ENCODE measurements at regions not wholly inside any gene's neighbourhood (a gene's known extent, or its start where the extent isn't known, plus 50 kb on each side); places are given as distances from the start of the nearest gene placed in this dataset.

DNA sequence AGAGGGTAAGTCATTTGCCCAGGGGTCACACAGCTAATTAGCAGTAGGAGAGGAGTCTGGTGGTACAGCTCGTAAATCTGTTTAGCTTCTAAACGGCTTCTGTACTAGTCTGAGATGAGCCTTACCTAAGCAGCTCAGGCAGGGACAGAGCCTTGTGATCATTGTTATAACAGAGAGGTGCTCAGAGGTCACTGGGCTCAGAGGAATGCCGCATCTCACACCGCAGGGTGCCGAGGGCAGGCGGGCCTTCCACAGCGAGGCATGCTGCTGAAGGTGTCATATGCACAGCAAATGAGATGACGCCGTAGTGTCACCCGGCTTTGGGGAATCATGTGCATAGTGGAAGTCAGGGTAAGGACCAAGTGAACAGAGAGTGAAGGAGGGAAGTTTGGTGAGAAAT lies 305.2 kb upstream of the FMN2 start:
- TF ChIP-seq, protein P1, sequence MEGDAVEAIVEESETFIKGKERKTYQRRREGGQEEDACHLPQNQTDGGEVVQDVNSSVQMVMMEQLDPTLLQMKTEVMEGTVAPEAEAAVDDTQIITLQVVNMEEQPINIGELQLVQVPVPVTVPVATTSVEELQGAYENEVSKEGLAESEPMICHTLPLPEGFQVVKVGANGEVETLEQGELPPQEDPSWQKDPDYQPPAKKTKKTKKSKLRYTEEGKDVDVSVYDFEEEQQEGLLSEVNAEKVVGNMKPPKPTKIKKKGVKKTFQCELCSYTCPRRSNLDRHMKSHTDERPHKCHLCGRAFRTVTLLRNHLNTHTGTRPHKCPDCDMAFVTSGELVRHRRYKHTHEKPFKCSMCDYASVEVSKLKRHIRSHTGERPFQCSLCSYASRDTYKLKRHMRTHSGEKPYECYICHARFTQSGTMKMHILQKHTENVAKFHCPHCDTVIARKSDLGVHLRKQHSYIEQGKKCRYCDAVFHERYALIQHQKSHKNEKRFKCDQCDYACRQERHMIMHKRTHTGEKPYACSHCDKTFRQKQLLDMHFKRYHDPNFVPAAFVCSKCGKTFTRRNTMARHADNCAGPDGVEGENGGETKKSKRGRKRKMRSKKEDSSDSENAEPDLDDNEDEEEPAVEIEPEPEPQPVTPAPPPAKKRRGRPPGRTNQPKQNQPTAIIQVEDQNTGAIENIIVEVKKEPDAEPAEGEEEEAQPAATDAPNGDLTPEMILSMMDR (IDR thresholded peaks at IDR 0.05; ENCODE audit: insufficient read depth, low read depth, low read length, missing control alignments) = no peak
- no peak for DNase-seq (ENCODE audit: low read depth)

DNA sequence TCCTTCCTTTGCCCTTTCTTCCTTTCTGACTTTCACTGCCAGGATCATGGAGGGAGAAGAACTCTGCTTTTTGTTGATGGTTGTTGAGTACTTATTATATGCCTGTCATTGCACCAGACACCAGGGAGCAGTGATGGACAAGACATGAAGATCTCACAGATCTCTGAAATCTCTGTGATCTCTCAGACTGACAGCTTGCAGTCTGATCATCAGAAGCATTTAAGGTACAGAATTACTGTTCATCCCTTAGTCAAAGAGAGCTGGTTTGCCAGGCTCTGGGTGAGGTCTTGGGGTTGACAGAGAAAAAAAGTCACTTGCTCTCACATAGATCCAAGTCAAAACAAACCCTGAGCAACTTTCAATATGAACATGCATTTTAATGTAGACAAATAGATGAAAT lies 299.5 kb upstream of the FMN2 start:
- no peak for DNase-seq (ENCODE audit: low read depth)
- TF ChIP-seq, protein P1 (IDR thresholded peaks at IDR 0.05; ENCODE audit: insufficient read depth, low read depth, low read length, missing control alignments) = no peak
- H3K4me3 ChIP-seq (ENCODE audit: low read depth, low read length) = no peak overlapping the region

More for the DNA sequence above, 305.2 kb upstream of the FMN2 start:
- H3K4me3 ChIP-seq (ENCODE audit: low read depth, low read length) = no peak overlapping the region

DNA sequence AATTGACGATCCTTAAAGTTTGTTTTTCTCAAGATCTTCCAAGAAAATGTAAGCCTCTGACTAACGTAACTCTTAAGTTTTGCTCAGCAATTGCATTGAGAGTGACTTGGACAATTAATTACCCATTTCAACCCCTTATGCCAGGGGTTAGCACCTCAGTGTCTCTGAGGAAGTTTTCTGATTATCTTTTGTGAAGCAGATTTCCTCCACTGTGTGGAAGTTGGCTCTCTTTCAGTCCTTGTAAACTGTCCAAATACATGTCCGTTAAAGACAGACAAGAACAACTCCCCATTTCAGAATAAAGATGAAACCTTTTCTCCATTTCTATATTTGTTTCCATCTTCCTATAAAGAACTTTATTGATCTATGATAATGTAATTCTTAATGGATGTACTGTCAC lies 296.4 kb upstream of the FMN2 start:
- DNase-seq (ENCODE audit: low read depth) = no peak
- TF ChIP-seq, protein P1 (IDR thresholded peaks at IDR 0.05; ENCODE audit: insufficient read depth, low read depth, low read length, missing control alignments) = no peak

DNA sequence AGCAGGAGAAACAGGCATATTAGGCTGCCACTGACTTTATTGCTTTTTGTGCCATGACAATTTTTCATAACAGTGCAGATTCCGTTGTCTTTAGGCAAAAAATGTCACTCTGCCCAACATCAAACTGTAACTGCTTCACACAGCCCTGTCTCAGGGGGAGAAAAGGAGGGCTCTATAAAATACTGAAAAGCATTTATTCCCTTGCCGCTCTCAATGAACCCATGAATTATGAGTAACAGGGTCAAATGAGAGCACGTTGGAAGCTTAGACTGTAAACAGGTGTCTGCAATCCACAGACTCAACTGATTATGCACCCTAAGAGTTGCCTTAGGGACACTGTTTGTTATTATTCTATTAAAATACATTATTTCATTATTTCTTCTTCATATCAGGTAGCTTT lies 292.1 kb upstream of the FMN2 start:
- no peak for DNase-seq (ENCODE audit: low read depth)
- H3K4me3 ChIP-seq (ENCODE audit: low read depth, low read length) = no peak overlapping the region
- TF ChIP-seq, protein P1 (IDR thresholded peaks at IDR 0.05; ENCODE audit: insufficient read depth, low read depth, low read length, missing control alignments) = no peak

More for the DNA sequence above, 296.4 kb upstream of the FMN2 start:
- no peak overlapping the region for H3K4me3 ChIP-seq (ENCODE audit: low read depth, low read length)

DNA sequence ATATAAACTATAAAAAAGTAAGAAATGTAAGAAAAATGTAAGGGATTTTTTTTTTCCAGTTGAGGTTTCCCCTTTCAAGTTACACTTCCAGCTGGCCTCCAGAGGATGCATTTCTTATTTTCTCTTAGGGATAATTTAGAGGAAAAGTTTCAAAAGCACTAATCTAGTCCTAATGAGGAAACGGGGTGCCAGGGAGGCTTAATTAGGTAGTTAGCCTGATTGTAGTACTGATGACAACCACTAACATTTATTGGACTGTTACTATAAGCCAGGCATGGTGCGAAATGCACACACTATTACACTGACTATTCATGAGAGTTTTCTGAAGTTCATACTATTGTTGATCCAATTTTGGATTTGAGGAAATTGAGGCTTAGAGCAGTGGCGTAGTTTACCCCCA lies 290.8 kb upstream of the FMN2 start:
- TF ChIP-seq, protein P1 (IDR thresholded peaks at IDR 0.05; ENCODE audit: insufficient read depth, low read depth, low read length, missing control alignments) = no peak
- no peak for DNase-seq (ENCODE audit: low read depth)
- no peak overlapping the region for H3K4me3 ChIP-seq (ENCODE audit: low read depth, low read length)

DNA sequence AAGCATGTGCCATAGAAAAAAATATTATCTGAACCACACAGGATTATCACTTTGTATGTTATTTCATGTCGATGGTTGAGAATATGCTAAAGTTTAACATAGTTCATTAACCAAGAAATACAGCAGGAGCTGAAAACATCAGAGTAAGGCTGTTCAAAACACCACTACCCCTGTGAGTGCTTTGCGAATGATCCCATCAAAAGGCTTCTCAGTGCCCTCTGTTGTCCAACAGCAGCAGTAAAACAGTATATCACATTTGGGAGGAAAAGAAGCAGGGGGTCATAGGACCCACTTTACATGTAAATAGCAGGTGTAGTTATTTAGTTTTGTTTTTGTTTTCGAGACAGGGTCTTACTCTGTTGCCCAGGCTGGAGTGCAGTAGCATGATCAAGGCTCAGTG lies 289.4 kb upstream of the FMN2 start:
- H3K4me3 ChIP-seq (ENCODE audit: low read depth, low read length) = no peak overlapping the region
- no peak for DNase-seq (ENCODE audit: low read depth)
- TF ChIP-seq, protein P1 (IDR thresholded peaks at IDR 0.05; ENCODE audit: insufficient read depth, low read depth, low read length, missing control alignments) = no peak

DNA sequence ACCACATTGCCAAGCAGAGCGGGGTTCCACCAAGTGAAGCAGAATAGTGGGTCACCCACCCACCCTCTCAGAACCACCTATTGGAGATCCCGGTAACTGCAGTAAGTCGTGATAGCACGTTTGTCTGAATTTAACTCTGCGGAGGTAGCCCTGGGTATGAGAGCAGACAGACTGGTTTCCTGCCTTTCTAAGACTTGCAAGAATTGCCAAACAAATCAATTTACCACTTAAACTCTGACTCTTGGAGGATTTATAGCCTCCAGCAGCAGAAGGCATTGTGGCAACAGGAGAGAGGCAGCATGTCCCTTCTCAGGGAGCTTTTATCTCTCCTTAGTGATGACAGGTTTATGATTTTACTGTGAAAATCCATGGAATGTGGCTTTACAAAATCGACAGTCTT lies 287.9 kb upstream of the FMN2 start:
- TF ChIP-seq, protein P1 (IDR thresholded peaks at IDR 0.05; ENCODE audit: insufficient read depth, low read depth, low read length, missing control alignments) = no peak
- no peak overlapping the region for H3K4me3 ChIP-seq (ENCODE audit: low read depth, low read length)
- no peak for DNase-seq (ENCODE audit: low read depth)
